ENCODE measurements at regions not wholly inside any gene's neighbourhood (a gene's known extent, or its start where the extent isn't known, plus 50 kb on each side); places are given as distances from the start of the nearest gene placed in this dataset.

GRCh38 chr5:103638979-103639378 lies 76.4 kb upstream of the NUDT12 start:
- TF ChIP-seq CTCF (optimal IDR thresholded peaks at IDR 0.05 in 1 of 3, IDR thresholded peaks at IDR 0.05 in 1 of 3, conservative IDR thresholded peaks at IDR 0.05 in 1 of 3; ENCODE audit: extremely low read depth in 1 of 3, insufficient read depth in 2 of 3, low read length in 3 of 3) (no peak), EZH2 (IDR thresholded peaks at IDR 0.05; ENCODE audit: low read length) (no peak)
